HCT116 (cell line): ENCODE measurements at regions not wholly inside any gene's neighbourhood (a gene's known extent, or its start where the extent isn't known, plus 50 kb on each side); places are given as distances from the start of the nearest gene placed in this dataset.

Source experiments
- ATAC-seq: fragments of 200-7000 bp; cut with Tn5 transposase; 2 replicates; pipeline ENCODE4 v1.9.1; 2020; ENCODE audit warnings: mild to moderate bottlenecking, moderate library complexity
- BruUV-seq: library from RNA; stranded (reverse); fragments of 400-500 nt; replicated peaks from 2 replicates; lab custom pipeline; 2021; lab: Mats Ljungman, UMichigan
- CTCF ChIA-PET: fragments of 300-600 bp; sonication (Branson Sonifier 250); formaldehyde crosslinking; loops from one replicate; lab custom pipeline; 2021; ENCODE audit warnings: antibody characterized with exemption; lab: Charles Lee
- POLR2A ChIA-PET: fragments of 300-600, 350-600 bp; sonication (Branson Sonifier 250); formaldehyde crosslinking; loops from one replicate; lab custom pipeline; 2021; ENCODE audit warnings: antibody characterized with exemption; lab: Charles Lee
- RAD21 ChIA-PET, 2 experiments: fragments of 300-600 bp; sonication (Branson Sonifier 250); formaldehyde crosslinking; loops; one replicate each; lab custom pipeline; 2023; ENCODE audit warnings: low total read pairs in 2 of 2; ENCODE audit not compliant: uncharacterized antibody in 2 of 2, unreplicated experiment in 2 of 2, low non-redundant PET in 1 of 2; lab: Charles Lee
- DNase-seq: peaks from one replicate; pipeline ENCODE4 v3.0.0-alpha.2; 2010; ENCODE audit warnings: low read depth, low spot score
- H2AFZ ChIP-seq: fragments of 200-600 bp; shearing (Covaris generic), sonication (generic); 2 replicates; pipeline ENCODE4 v1.6.1; 2017; ENCODE audit warnings: low read depth, mixed run types, mixed read lengths, antibody characterized with exemption, low read length; ENCODE audit not compliant: poor library complexity, severe bottlenecking
- H3K27ac ChIP-seq: 2 replicates; pipeline ENCODE4 v1.5.1; 2012; ENCODE audit warnings: low read depth, low read length
- H3K27me3 ChIP-seq: fragments of 200-600 bp; sonication (generic); 2 replicates; pipeline ENCODE4 v1.6.1; 2016; ENCODE audit warnings: mixed run types, low read length, mixed read lengths; ENCODE audit not compliant: insufficient read depth
- H3K36me3 ChIP-seq, 2 experiments: fragments of 200-500 bp in 1 of 2; fragments of 200-600 bp in 1 of 2; sonication (Bioruptor generic) in 1 of 2; sonication (generic) in 1 of 2; 2 replicates each; pipeline versions ENCODE4 v1.5.1 to v1.6.1; 2014 to 2016; ENCODE audit warnings: low read length in 2 of 2, inconsistent platforms in 1 of 2, mixed read lengths in 1 of 2, mixed run types in 1 of 2; ENCODE audit not compliant: insufficient read depth in 2 of 2, control insufficient read depth in 1 of 2
- H3K4me1 ChIP-seq, 2 experiments: fragments of 200-600 bp in 1 of 2; sonication (generic) in 1 of 2; 2 replicates each; pipeline versions ENCODE4 v1.5.1 to v1.6.1; 2012 to 2017; ENCODE audit warnings: low read length in 2 of 2, inconsistent platforms in 1 of 2, mild to moderate bottlenecking in 1 of 2, mixed read lengths in 1 of 2, mixed run types in 1 of 2, moderate library complexity in 1 of 2; ENCODE audit not compliant: insufficient read depth in 2 of 2, control insufficient read depth in 1 of 2
- H3K4me2 ChIP-seq: fragments of 200-600 bp; sonication (generic); 2 replicates; pipeline ENCODE4 v1.6.1; 2017; ENCODE audit warnings: mixed run types, low read length, mixed read lengths
- H3K4me3 ChIP-seq, 2 experiments: fragments of 200-600 bp in 1 of 2; sonication (generic) in 1 of 2; replicated peaks in 1 of 2; 2 replicates each; pipeline ENCODE4 v1.5.1; 2011 to 2016; ENCODE audit warnings: low read length in 2 of 2, control low read depth in 1 of 2, low read depth in 1 of 2, mild to moderate bottlenecking in 1 of 2, mixed read lengths in 1 of 2, mixed run types in 1 of 2
- H3K79me2 ChIP-seq: fragments of 200-600 bp; sonication (generic); 2 replicates; pipeline ENCODE4 v1.6.1; 2017; ENCODE audit warnings: mild to moderate bottlenecking, mixed run types, low read length, moderate library complexity, mixed read lengths; ENCODE audit not compliant: insufficient read depth
- H3K9ac ChIP-seq: fragments of 200-600 bp; sonication (generic); 2 replicates; pipeline ENCODE4 v1.6.1; 2016; ENCODE audit warnings: low read length, mixed read lengths
- H3K9me2 ChIP-seq: fragments of 200-600 bp; sonication (generic), shearing (Covaris generic); 2 replicates; pipeline ENCODE4 v1.6.1; 2017; ENCODE audit warnings: mixed run types, mild to moderate bottlenecking, moderate library complexity; ENCODE audit not compliant: insufficient read depth
- H3K9me3 ChIP-seq, 2 experiments: fragments of 200-500 bp in 1 of 2; fragments of 200-600 bp in 1 of 2; sonication (Bioruptor generic) in 1 of 2; sonication (generic) in 1 of 2; 2 replicates each; pipeline ENCODE4 v1.6.1; 2014 to 2017; ENCODE audit warnings: low read length in 2 of 2, mixed read lengths in 2 of 2, inconsistent platforms in 1 of 2, low read depth in 1 of 2, mild to moderate bottlenecking in 1 of 2, mixed run types in 1 of 2, moderate library complexity in 1 of 2; ENCODE audit not compliant: control insufficient read depth in 1 of 2, insufficient read depth in 1 of 2
- H4K20me1 ChIP-seq: fragments of 200-600 bp; sonication (generic), shearing (Covaris generic); 2 replicates; pipeline ENCODE4 v1.6.1; 2017; ENCODE audit warnings: mixed run types, mild to moderate bottlenecking, moderate library complexity; ENCODE audit not compliant: insufficient read depth
- CEBPB ChIP-seq: IDR thresholded peaks from 2 replicates; pipeline ENCODE4 v1.6.1; 2012; ENCODE audit warnings: low read depth
- CTCF ChIP-seq, 3 experiments: fragments of 200-600 bp in 1 of 3; sonication (generic) in 1 of 3; IDR thresholded peaks in 2 of 3; conservative IDR thresholded peaks in 1 of 3; 2 replicates each; pipeline ENCODE4 v1.5.1; 2012 to 2017; ENCODE audit warnings: low read depth in 2 of 3, low read length in 2 of 3, antibody characterized with exemption in 1 of 3, borderline replicate concordance in 1 of 3, control low read depth in 1 of 3, mild to moderate bottlenecking in 1 of 3, mixed read lengths in 1 of 3, mixed run types in 1 of 3, moderate library complexity in 1 of 3; ENCODE audit not compliant: insufficient read depth in 1 of 3
- EZH2 ChIP-seq: fragments of 200-600 bp; sonication (generic); IDR thresholded peaks from 2 replicates; pipeline ENCODE4 v1.6.1; 2017; ENCODE audit warnings: antibody characterized with exemption, mixed run types
- EZH2phosphoT487 ChIP-seq: fragments of 200-600 bp; IDR thresholded peaks from 2 replicates; pipeline ENCODE4 v1.6.1; 2018; ENCODE audit warnings: antibody characterized with exemption, borderline replicate concordance
- SRF ChIP-seq: IDR thresholded peaks from 2 replicates; pipeline ENCODE4 v1.6.1; 2012; ENCODE audit warnings: low read depth
- TCF7L2 ChIP-seq: IDR thresholded peaks from 2 replicates; pipeline ENCODE4 v1.7.0; 2011; ENCODE audit warnings: borderline replicate concordance, inconsistent platforms; ENCODE audit not compliant: insufficient read depth, insufficient read length; ENCODE audit errors: extremely low read depth
- ZNF274 ChIP-seq: fragments of 200-500 bp; sonication (Bioruptor generic); IDR thresholded peaks from 2 replicates; pipeline ENCODE4 v1.6.1; 2014; ENCODE audit warnings: mild to moderate bottlenecking, low read depth, low read length, inconsistent platforms
- intact Hi-C: fragments of 100-400 bp; cut with micrococcal nuclease; formaldehyde crosslinking; loops from 2 replicates; pipeline ENCODE4 v1.10.0; 2022
- TF ChIP-seq, protein P1 (sequence below): IDR thresholded peaks from 2 replicates; pipeline ENCODE4 v1.6.1; 2012

- Histone ChIP-seq H3K9me2 (no peaks in the 10 kb centered on the region), H2AFZ (no peak overlapping the region), H3K27ac (no peak overlapping the region), H3K36me3 (no peaks in the 10 kb centered on the region), H3K79me2 (no peaks in the 10 kb centered on the region), H3K4me2 (no peak overlapping the region), H3K9ac (no peak overlapping the region), H3K4me1 (peaks cover 2 to 19% of the 10 kb centered on the region in 2 experiments; a peak in 2 of 4 replicates), H3K27me3 (peaks cover 7% of the 10 kb centered on the region; the same call in 1 of the 2 replicates), H3K4me3 (no peak overlapping the region), H3K9me3 (no peaks in the 10 kb centered on the region), H4K20me1 (no peaks in the 10 kb centered on the region)
- ChIA-PET CTCF (interaction anchor here (2.1 kb wide), 1 partner anchor 10 kb away, joined by 12 read pairs; no protein-coding TSS in a partner anchor), POLR2A (no interaction called here), RAD21 (no interaction called here)
- ATAC-seq: no peak
- BruUV-seq: no TSS peak
- intact Hi-C loops: no loop called here
- TF ChIP-seq SRF (no peak), EZH2phosphoT487 (no peak), ZNF274 (no peak), EZH2 (no peak), TCF7L2 (no peak), CEBPB (no peak), CTCF (IDR thresholded peaks at IDR 0.05 in 2 of 3, conservative IDR thresholded peaks at IDR 0.05 in 1 of 3; ENCODE audit: borderline replicate concordance in 1 of 3, insufficient read depth in 1 of 3, low read depth in 2 of 3, low read length in 2 of 3) (no peak)
- TF ChIP-seq, protein P1, sequence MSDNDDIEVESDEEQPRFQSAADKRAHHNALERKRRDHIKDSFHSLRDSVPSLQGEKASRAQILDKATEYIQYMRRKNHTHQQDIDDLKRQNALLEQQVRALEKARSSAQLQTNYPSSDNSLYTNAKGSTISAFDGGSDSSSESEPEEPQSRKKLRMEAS: no peak
- DNase-seq: no peak
These were observed 64.1 kb upstream of the PDZD8 start for GRCh38 chr10:117439243-117439912.
